ENCODE measurements at regions not wholly inside any gene's neighbourhood (a gene's known extent, or its start where the extent isn't known, plus 50 kb on each side); places are given as distances from the start of the nearest gene placed in this dataset.
"Not testable (repeated sequence)": the region's sequence is repeated elsewhere in the genome, so short reads cannot be mapped to it uniquely, and the experiment has no call there.

GRCh38 chr14:105980224-105980623 lies 453.8 kb downstream of the TMEM121 start:
- H3K4me3 ChIP-seq (ENCODE audit: control insufficient read depth, low read depth, low read length), result no peak overlapping the region
- TF ChIP-seq, protein P1, sequence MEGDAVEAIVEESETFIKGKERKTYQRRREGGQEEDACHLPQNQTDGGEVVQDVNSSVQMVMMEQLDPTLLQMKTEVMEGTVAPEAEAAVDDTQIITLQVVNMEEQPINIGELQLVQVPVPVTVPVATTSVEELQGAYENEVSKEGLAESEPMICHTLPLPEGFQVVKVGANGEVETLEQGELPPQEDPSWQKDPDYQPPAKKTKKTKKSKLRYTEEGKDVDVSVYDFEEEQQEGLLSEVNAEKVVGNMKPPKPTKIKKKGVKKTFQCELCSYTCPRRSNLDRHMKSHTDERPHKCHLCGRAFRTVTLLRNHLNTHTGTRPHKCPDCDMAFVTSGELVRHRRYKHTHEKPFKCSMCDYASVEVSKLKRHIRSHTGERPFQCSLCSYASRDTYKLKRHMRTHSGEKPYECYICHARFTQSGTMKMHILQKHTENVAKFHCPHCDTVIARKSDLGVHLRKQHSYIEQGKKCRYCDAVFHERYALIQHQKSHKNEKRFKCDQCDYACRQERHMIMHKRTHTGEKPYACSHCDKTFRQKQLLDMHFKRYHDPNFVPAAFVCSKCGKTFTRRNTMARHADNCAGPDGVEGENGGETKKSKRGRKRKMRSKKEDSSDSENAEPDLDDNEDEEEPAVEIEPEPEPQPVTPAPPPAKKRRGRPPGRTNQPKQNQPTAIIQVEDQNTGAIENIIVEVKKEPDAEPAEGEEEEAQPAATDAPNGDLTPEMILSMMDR (IDR thresholded peaks at IDR 0.05; ENCODE audit: control insufficient read depth, insufficient read depth, low read depth, low read length, missing control alignments), result no peak
- no peak for DNase-seq (ENCODE audit: low read depth)

DNA sequence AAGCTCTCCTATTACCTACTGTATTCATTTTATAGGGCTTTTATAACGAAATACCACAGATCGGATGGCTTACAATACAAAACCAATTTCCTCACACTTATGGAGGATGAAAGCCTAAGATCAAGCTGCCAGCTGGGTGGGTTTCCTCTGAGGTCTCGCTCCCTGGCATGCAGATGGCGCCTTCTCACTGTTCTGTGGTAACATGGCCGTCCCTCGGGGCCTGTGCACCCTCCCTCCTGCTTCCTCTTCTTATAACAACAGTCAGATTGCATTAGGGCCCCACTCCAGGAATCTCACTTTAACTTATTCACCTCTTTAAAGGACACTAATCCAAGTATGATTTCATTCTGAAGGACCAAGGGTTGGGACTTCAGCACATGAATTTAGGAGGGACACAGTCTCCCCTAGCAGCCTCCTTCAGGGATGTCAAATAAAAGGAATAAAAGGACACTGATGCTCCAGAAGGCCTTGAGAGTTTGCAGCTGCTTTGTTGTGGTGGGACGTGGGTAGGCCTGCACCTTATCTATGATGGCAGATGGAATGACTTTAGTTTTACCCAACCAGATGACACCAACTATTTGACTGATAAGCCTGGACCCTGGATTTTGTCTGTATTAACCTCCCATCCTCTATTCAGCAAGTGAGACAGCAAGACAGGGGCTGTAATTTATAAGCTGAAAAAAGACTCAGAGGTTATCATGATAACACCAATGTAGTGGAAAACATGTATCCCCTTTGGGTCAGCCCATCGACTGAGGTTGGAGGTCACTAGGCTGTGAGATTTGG lies 455.3 kb downstream of the TMEM121 start:
- not testable (repeated sequence) for H3K4me3 ChIP-seq (ENCODE audit: control insufficient read depth, low read depth, low read length); DNase-seq (ENCODE audit: low read depth)

DNA sequence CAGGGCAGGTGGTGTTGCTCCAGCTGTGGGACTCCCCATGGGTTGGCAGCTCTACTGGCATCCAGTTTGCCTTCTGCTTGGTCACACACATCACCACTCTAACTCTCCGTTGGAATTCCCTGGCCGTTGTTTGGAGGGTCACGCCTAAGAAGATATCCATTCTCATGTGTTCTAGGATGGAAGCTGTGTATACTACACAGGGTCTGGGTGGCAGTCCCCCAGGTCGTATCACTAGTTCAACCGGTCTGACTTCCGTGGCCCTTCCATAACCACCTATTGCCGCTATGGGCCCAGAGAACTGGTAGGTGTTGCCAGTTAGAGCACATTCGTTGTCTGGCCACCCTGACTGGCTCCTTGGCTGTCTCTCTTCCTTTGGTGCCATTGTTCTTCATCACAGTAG lies 456.3 kb downstream of the TMEM121 start:
- no peak for DNase-seq (ENCODE audit: low read depth)
- H3K4me3 ChIP-seq (ENCODE audit: control insufficient read depth, low read depth, low read length), result no peak overlapping the region
- TF ChIP-seq, protein P1 (IDR thresholded peaks at IDR 0.05; ENCODE audit: control insufficient read depth, insufficient read depth, low read depth, low read length, missing control alignments), result no peak

GRCh38 chr14:105986894-105987284 lies 460.5 kb downstream of the TMEM121 start:
- TF ChIP-seq, protein P1 (IDR thresholded peaks at IDR 0.05; ENCODE audit: control insufficient read depth, insufficient read depth, low read depth, low read length, missing control alignments), result no peak
- H3K4me3 ChIP-seq (ENCODE audit: control insufficient read depth, low read depth, low read length), result no peak overlapping the region

DNA sequence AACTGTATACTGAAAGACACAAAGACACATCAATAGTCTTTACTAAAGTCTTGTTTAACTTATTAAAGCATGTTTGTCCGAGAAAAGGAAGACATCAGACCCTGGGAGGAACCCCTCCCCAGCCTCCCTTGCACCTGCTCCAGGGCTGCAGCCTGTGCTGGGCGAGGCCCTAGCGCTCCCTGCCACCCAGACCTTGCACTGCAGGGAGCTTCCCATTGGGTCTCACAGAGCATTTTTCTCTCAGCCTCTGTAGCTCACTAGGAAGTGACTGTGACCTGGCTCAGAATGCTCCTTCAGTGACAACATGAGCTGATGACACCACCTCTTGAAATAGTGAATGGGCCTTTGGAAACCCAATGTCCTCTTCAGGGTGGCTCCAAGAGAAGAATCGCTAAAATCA lies 461.2 kb downstream of the TMEM121 start:
- H3K4me3 ChIP-seq (ENCODE audit: control insufficient read depth, low read depth, low read length), result no peak overlapping the region
- no peak for DNase-seq (ENCODE audit: low read depth)
- TF ChIP-seq, protein P1 (IDR thresholded peaks at IDR 0.05; ENCODE audit: control insufficient read depth, insufficient read depth, low read depth, low read length, missing control alignments), result no peak

More at GRCh38 chr14:105986894-105987284, 460.5 kb downstream of the TMEM121 start:
- DNase-seq (ENCODE audit: low read depth), result no peak

- no peak for DNase-seq (ENCODE audit: low read depth)
- H3K4me3 ChIP-seq (ENCODE audit: control insufficient read depth, low read depth, low read length), result no peak overlapping the region
- TF ChIP-seq, protein P1 (IDR thresholded peaks at IDR 0.05; ENCODE audit: control insufficient read depth, insufficient read depth, low read depth, low read length, missing control alignments), result no peak
These were observed 463.4 kb downstream of the TMEM121 start for GRCh38 chr14:105989566-105990302.

GRCh38 chr14:105991677-105992076 lies 465.3 kb downstream of the TMEM121 start:
- H3K4me3 ChIP-seq (ENCODE audit: control insufficient read depth, low read depth, low read length); DNase-seq (ENCODE audit: low read depth): not testable (repeated sequence)
